Adrenal gland (tissue), 9 donors: ENCODE measurements at regions not wholly inside any gene's neighbourhood (a gene's known extent, or its start where the extent isn't known, plus 50 kb on each side); places are given as distances from the start of the nearest gene placed in this dataset.

Experiments used
- DNase-seq, 7 donors: peaks; one replicate each; pipeline ENCODE4 v3.0.0-alpha.2; 2019 to 2020
- H3K27ac ChIP-seq, 5 donors: fragments of 200-600 bp; sonication (generic) in 4 of 5; 1 replicate in 3 of 5; 2 replicates in 2 of 5; pipeline versions ENCODE4 v1.5.1 to v1.8.0; 2016 to 2020; ENCODE audit warnings: mild to moderate bottlenecking in 1 of 5
- H3K27me3 ChIP-seq: fragments of 200-600 bp; 2 replicates; pipeline ENCODE4 v1.8.0; 2021
- H3K36me3 ChIP-seq, 2 donors: fragments of 200-600 bp; replicated peaks in 1 of 2; 1 replicate in 1 of 2; 2 replicates in 1 of 2; pipeline versions ENCODE4 v1.5.1 to v1.8.0; 2018 to 2022
- H3K4me1 ChIP-seq, 2 donors: fragments of 200-600 bp; replicated peaks in 1 of 2; 1 replicate in 1 of 2; 2 replicates in 1 of 2; pipeline versions ENCODE4 v1.5.1 to v1.8.0; 2018 to 2021
- H3K4me3 ChIP-seq, 4 donors: fragments of 200-600 bp; sonication (generic) in 3 of 4; one replicate each; pipeline ENCODE4 v1.5.1; 2016 to 2018
- H3K9me3 ChIP-seq, 3 donors: fragments of 200-600 bp; sonication (generic) in 1 of 3; replicated peaks in 1 of 3; 1 replicate in 2 of 3; 2 replicates in 1 of 3; pipeline versions ENCODE4 v1.5.1 to v1.8.0; 2016 to 2021
- CTCF ChIP-seq, 6 experiments: fragments of 450-650 bp in 4 of 6; fragments of 200-600 bp in 2 of 6; sonication (generic) in 1 of 6; IDR thresholded peaks; 1 replicate in 5 of 6; 2 replicates in 1 of 6; pipeline versions ENCODE4 v1.5.1 to v1.8.0; 2016 to 2021; ENCODE audit warnings: antibody characterized with exemption in 6 of 6, mild to moderate bottlenecking in 2 of 6, moderate library complexity in 1 of 6
- POLR2A ChIP-seq, 2 donors: fragments of 450-650 bp; IDR thresholded peaks; one replicate each; pipeline ENCODE4 v1.6.1; 2017; ENCODE audit warnings: antibody characterized with exemption in 2 of 2, mild to moderate bottlenecking in 2 of 2, moderate library complexity in 1 of 2
- WGBS, 4 donors: extraction: QIAGEN DNeasy Blood & Tissue Kit in 2 of 4; methylation state at CpG; one replicate each; pipeline versions ENCODE4 v1.1.5 to v1.1.7; 2013 to 2017; 5-methylcytosine and 5-hydroxymethylcytosine counted together
- intact Hi-C, 2 donors: fragments of 100-400 bp; cut with DNase I; formaldehyde crosslinking; loops; one replicate each; pipeline versions ENCODE4 v1.14.1 to v1.15.0; 2022 to 2023
- donor health status: healthy with polysubstance abuse.
- donor health status: Bipolar disorder and iron deficiency.
- donor health status: DM: yes; HTN: yes; CAD: no.
- donor health status: DM: no; HTN: no; CAD: no.
- donor health status: DM: no; HTN: no; CAD: no.

- H3K4me1 ChIP-seq = no peaks in the 10 kb centered on the region
- no peak overlapping the region for H3K4me3 ChIP-seq
- H3K27ac ChIP-seq = no peak overlapping the region
- intact Hi-C loops = no loop called here
- no peaks in the 10 kb centered on the region for H3K36me3 ChIP-seq
- DNase-seq = no peak
- TF ChIP-seq POLR2A (IDR thresholded peaks at IDR 0.05) (no peak), CTCF (IDR thresholded peaks at IDR 0.05) (no peak)
- 80 to 96% (median 87%) methylated on average over 2 of the region's 2 CpGs for WGBS, 4 donors
- no peaks in the 10 kb centered on the region for H3K9me3 ChIP-seq
- no peaks in the 10 kb centered on the region for H3K27me3 ChIP-seq
Observed at GRCh38 chr18:39186008-39186407, 1620.4 kb upstream of the CELF4 start.

- TF ChIP-seq POLR2A (IDR thresholded peaks at IDR 0.05) (no peak), CTCF (IDR thresholded peaks at IDR 0.05) (no peak)
- H3K4me3 ChIP-seq = no peak overlapping the region
- intact Hi-C loops = no loop called here
- DNase-seq = no peak
- no peaks in the 10 kb centered on the region for H3K36me3 ChIP-seq
- no peaks in the 10 kb centered on the region for H3K27me3 ChIP-seq
- H3K9me3 ChIP-seq = no peaks in the 10 kb centered on the region
- no peak overlapping the region for H3K27ac ChIP-seq
- no peaks in the 10 kb centered on the region for H3K4me1 ChIP-seq
- WGBS, 4 donors = 83 to 90% (median 85%) methylated on average over 5 of the region's 5 CpGs
Observed at GRCh38 chr18:39184176-39184575, 1618.6 kb upstream of the CELF4 start.

GRCh38 chr18:39178166-39178565, 1612.6 kb upstream of the CELF4 start:
- no peak overlapping the region for H3K4me3 ChIP-seq
- no peak overlapping the region for H3K27ac ChIP-seq
- H3K9me3 ChIP-seq = no peaks in the 10 kb centered on the region
- no peaks in the 10 kb centered on the region for H3K4me1 ChIP-seq
- TF ChIP-seq CTCF (IDR thresholded peaks at IDR 0.05) (no peak), POLR2A (IDR thresholded peaks at IDR 0.05) (no peak)
- DNase-seq = no peak
- intact Hi-C loops = no loop called here
- H3K36me3 ChIP-seq = no peaks in the 10 kb centered on the region
- H3K27me3 ChIP-seq = no peaks in the 10 kb centered on the region
- 68 to 80% (median 78%) methylated on average over 2 of the region's 2 CpGs for WGBS, 4 donors

GRCh38 chr18:39172695-39173421, 1607.3 kb upstream of the CELF4 start:
- WGBS, 4 donors = 75 to 83% (median 78%) methylated on average over 4 of the region's 4 CpGs

More at GRCh38 chr18:39172695-39173421, 1607.3 kb upstream of the CELF4 start:
- no peak overlapping the region for H3K4me3 ChIP-seq
- DNase-seq = no peak
- H3K27me3 ChIP-seq = no peaks in the 10 kb centered on the region
- no peak overlapping the region for H3K27ac ChIP-seq
- no peak for TF ChIP-seq CTCF (IDR thresholded peaks at IDR 0.05)
- TF ChIP-seq POLR2A (IDR thresholded peaks at IDR 0.05) = no peak
- no peaks in the 10 kb centered on the region for H3K36me3 ChIP-seq
- H3K4me1 ChIP-seq = no peaks in the 10 kb centered on the region
- H3K9me3 ChIP-seq = no peaks in the 10 kb centered on the region
- intact Hi-C loops = no loop called here
